ENCODE measurements at regions not wholly inside any gene's neighbourhood (a gene's known extent, or its start where the extent isn't known, plus 50 kb on each side); places are given as distances from the start of the nearest gene placed in this dataset.
"Not testable (repeated sequence)": the region's sequence is repeated elsewhere in the genome, so short reads cannot be mapped to it uniquely, and the experiment has no call there.

DNA sequence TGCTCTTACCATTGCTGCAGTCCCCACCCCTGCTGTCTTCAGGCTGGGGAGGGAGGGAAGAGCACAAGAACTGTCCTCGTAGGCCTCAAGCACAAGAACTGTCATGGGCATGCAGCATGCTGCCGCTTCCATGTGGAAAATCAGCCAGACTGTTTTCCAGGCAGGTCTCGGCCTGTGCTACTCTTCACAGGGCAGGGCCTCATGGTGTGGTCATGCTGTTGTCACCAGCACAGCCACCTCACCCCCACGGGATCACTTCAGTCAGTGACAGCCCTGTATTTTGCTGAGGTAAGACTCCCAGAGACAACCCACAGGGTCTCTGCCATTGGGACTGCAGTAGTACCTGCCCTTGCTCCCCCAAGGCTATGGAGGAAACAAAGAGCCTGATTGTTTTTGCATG, 205.3 kb downstream of the NAP1L3 start:
- TF ChIP-seq, protein P1, sequence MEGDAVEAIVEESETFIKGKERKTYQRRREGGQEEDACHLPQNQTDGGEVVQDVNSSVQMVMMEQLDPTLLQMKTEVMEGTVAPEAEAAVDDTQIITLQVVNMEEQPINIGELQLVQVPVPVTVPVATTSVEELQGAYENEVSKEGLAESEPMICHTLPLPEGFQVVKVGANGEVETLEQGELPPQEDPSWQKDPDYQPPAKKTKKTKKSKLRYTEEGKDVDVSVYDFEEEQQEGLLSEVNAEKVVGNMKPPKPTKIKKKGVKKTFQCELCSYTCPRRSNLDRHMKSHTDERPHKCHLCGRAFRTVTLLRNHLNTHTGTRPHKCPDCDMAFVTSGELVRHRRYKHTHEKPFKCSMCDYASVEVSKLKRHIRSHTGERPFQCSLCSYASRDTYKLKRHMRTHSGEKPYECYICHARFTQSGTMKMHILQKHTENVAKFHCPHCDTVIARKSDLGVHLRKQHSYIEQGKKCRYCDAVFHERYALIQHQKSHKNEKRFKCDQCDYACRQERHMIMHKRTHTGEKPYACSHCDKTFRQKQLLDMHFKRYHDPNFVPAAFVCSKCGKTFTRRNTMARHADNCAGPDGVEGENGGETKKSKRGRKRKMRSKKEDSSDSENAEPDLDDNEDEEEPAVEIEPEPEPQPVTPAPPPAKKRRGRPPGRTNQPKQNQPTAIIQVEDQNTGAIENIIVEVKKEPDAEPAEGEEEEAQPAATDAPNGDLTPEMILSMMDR (IDR thresholded peaks at IDR 0.05; ENCODE audit: extremely low read depth, missing control alignments) = no peak
- no peak for DNase-seq (ENCODE audit: low spot score)

GRCh38 chrX:93466383-93466782, 207.0 kb downstream of the NAP1L3 start:
- TF ChIP-seq, protein P1 (IDR thresholded peaks at IDR 0.05; ENCODE audit: extremely low read depth, missing control alignments) = no peak
- DNase-seq (ENCODE audit: low spot score) = no peak

GRCh38 chrX:93461060-93461459, 212.3 kb downstream of the NAP1L3 start:
- no peak for DNase-seq (ENCODE audit: low spot score)
- TF ChIP-seq, protein P1 (IDR thresholded peaks at IDR 0.05; ENCODE audit: extremely low read depth, missing control alignments) = no peak

GRCh38 chrX:93454509-93454908, 218.9 kb downstream of the NAP1L3 start:
- TF ChIP-seq, protein P1 (IDR thresholded peaks at IDR 0.05; ENCODE audit: extremely low read depth, missing control alignments) = no peak
- DNase-seq (ENCODE audit: low spot score) = no peak

- DNase-seq (ENCODE audit: low spot score) = not testable (repeated sequence)
Measured at GRCh38 chrX:93434721-93435120, 238.7 kb downstream of the NAP1L3 start.

- DNase-seq (ENCODE audit: low spot score) = no peak
- TF ChIP-seq, protein P1 (IDR thresholded peaks at IDR 0.05; ENCODE audit: extremely low read depth, missing control alignments) = no peak
Measured at GRCh38 chrX:93428497-93428896, 244.9 kb downstream of the NAP1L3 start.

DNA sequence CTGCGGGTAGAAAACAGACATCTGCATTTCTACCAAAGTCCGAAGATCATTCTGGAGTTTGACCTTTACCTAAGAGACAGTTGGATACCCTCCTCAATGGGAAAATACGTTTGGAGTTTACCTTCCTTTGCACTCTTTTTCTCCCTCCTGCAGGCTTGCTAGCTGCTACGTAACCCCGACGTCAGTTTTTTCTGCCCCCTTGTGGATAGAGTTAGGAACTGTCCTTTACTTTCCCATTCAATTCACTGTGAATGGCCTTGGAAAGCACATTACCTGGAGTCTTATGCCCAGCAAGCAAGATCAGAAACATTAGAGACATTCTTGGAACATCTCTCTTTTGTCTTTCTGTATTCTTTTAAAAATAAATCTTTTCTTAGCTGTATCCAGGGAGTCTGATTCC, 250.7 kb downstream of the NAP1L3 start:
- DNase-seq (ENCODE audit: low spot score) = peak; percentile 3
- TF ChIP-seq, protein P1 (IDR thresholded peaks at IDR 0.05; ENCODE audit: extremely low read depth, missing control alignments) = no peak

DNA sequence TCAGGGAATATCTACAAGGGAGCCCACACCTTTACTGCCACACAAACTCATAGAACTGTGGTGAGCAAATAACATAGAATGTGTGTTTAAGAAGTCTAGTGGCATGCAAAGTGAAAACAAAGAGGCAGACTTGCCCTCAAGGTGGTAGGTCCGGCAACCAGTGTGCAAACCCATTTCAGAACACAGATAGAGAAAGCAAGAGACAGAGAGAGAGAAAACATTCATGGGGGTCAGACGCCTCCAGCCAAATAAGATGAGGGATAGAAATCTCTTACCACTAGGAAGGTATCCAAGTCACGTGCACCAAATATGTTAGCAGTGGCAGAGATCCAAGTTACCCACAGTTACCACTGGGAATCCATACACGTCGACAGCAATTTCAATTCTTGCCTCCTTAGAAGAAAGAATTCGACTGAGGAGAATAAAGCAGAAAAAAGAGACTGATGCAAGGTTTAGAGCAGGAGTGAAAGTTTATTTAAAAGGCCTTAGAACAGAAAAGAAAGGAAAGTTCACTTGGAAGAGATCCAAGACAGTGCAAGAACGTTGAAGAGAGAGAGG, 252.8 kb downstream of the NAP1L3 start:
- TF ChIP-seq, protein P1 (IDR thresholded peaks at IDR 0.05; ENCODE audit: extremely low read depth, missing control alignments) = no peak
- no peak for DNase-seq (ENCODE audit: low spot score)
